GM12878 (cell line): ENCODE measurements at regions not wholly inside any gene's neighbourhood (a gene's known extent, or its start where the extent isn't known, plus 50 kb on each side); places are given as distances from the start of the nearest gene placed in this dataset.

Experiments used
- ATAC-seq: fragments of 200-7000 bp; cut with Tn5 transposase; 3 replicates; pipeline ENCODE4 v1.9.1; 2020; ENCODE audit warnings: mild to moderate bottlenecking, moderate library complexity
- BruUV-seq: library from RNA; stranded (reverse); fragments of 400-500 nt; replicated peaks from 2 replicates; lab custom pipeline; 2021; lab: Mats Ljungman, UMichigan
- CTCF ChIA-PET: fragments of 300-600 bp; sonication (Branson Sonifier 250); formaldehyde crosslinking; extraction: SDS; loops from one replicate; lab custom pipeline; 2021; ENCODE audit warnings: inconsistent platforms; lab: Yijun Ruan, JAX
- POLR2A ChIA-PET: fragments of 350-600 bp; formaldehyde crosslinking; extraction: SDS; loops from one replicate; lab custom pipeline; 2021; ENCODE audit warnings: inconsistent platforms; lab: Charles Lee
- RAD21 ChIA-PET: fragments of 300-600 bp; sonication (Branson Sonifier 250); formaldehyde crosslinking; loops from one replicate; lab custom pipeline; 2023; ENCODE audit warnings: antibody characterized with exemption; ENCODE audit not compliant: unreplicated experiment; lab: Charles Lee
- SMC1A ChIA-PET: fragments of 300-600 bp; sonication (Branson Sonifier 250); formaldehyde crosslinking; loops from one replicate; lab custom pipeline; 2023; ENCODE audit not compliant: unreplicated experiment, uncharacterized antibody; lab: Charles Lee
- DNase-seq: peaks from one replicate; pipeline ENCODE4 v3.0.0-alpha.2; 2011; ENCODE audit warnings: low read depth, low spot score
- FAIRE-seq: peaks from 3 replicates; lab custom pipeline; 2011; peaks lifted over from hg19 to GRCh38; lab: Jason Lieb, UNC
- H2AFZ ChIP-seq: 2 replicates; pipeline ENCODE4 v1.6.0; 2011; ENCODE audit warnings: low read depth, low read length, control low read depth; ENCODE audit not compliant: control insufficient read depth
- H3K27ac ChIP-seq: 2 replicates; pipeline ENCODE4 v1.5.1; 2011; ENCODE audit warnings: control low read depth; ENCODE audit not compliant: control insufficient read depth, insufficient read depth
- H3K27me3 ChIP-seq, 2 experiments: replicated peaks in 1 of 2; 2 replicates each; pipeline versions ENCODE4 v1.6.0 to v1.6.1; 2011; ENCODE audit warnings: low read length in 1 of 2; ENCODE audit not compliant: control insufficient read depth in 2 of 2, insufficient read depth in 2 of 2
- H3K36me3 ChIP-seq, 2 experiments: 2 replicates each; pipeline ENCODE4 v1.5.1; 2011; ENCODE audit warnings: low read length in 1 of 2; ENCODE audit not compliant: control insufficient read depth in 2 of 2, insufficient read depth in 2 of 2
- H3K4me1 ChIP-seq: 2 replicates; pipeline ENCODE4 v1.6.1; 2011; ENCODE audit warnings: mild to moderate bottlenecking, low read length, moderate library complexity, mixed read lengths; ENCODE audit not compliant: control insufficient read depth, insufficient read depth
- H3K4me2 ChIP-seq: 2 replicates; pipeline ENCODE4 v1.6.0; 2011; ENCODE audit warnings: control low read depth; ENCODE audit not compliant: control insufficient read depth, insufficient read depth
- H3K4me3 ChIP-seq: fragments of 200-600 bp; sonication (generic); 2 replicates; pipeline ENCODE4 v1.5.1; 2016
- H3K79me2 ChIP-seq: 2 replicates; pipeline ENCODE4 v1.6.0; 2011; ENCODE audit warnings: low read length; ENCODE audit not compliant: control insufficient read depth, insufficient read depth
- H3K9ac ChIP-seq: 2 replicates; pipeline ENCODE4 v1.8.0; 2011; ENCODE audit warnings: low read length, control low read depth, mixed read lengths; ENCODE audit not compliant: control insufficient read depth, insufficient read depth
- H3K9me3 ChIP-seq: replicated peaks from 3 replicates; pipeline ENCODE4 v1.5.1; 2011; ENCODE audit warnings: mild to moderate bottlenecking, low read length; ENCODE audit not compliant: control insufficient read depth, insufficient read depth
- H4K20me1 ChIP-seq: 2 replicates; pipeline ENCODE4 v1.6.0; 2011; ENCODE audit not compliant: control insufficient read depth, insufficient read depth
- BCL11A ChIP-seq: IDR thresholded peaks from 2 replicates; pipeline ENCODE4 v1.6.1; 2011; ENCODE audit warnings: low read depth, low read length
- CHD4 ChIP-seq: fragments of 200-600 bp; sonication (generic); IDR thresholded peaks from 2 replicates; pipeline ENCODE4 v1.6.1; 2016; ENCODE audit warnings: mild to moderate bottlenecking
- CREM ChIP-seq: IDR thresholded peaks from 2 replicates; pipeline ENCODE4 v1.6.1; 2014; ENCODE audit warnings: antibody characterized with exemption, low read depth
- EP300 ChIP-seq, 2 experiments: fragments of 150-350 bp in 1 of 2; IDR thresholded peaks; 2 replicates each; pipeline ENCODE4 v1.6.1; 2011 to 2012; ENCODE audit warnings: low read depth in 2 of 2, low read length in 2 of 2, borderline replicate concordance in 1 of 2, improper control_type of control experiment in 1 of 2, inconsistent platforms in 1 of 2; ENCODE audit not compliant: control insufficient read depth in 1 of 2
- ETV6 ChIP-seq, 2 experiments: fragments of 450-650 bp in 1 of 2; IDR thresholded peaks in 1 of 2; conservative IDR thresholded peaks in 1 of 2; 2 replicates each; pipeline ENCODE4 v1.6.1; 2014; ENCODE audit warnings: antibody characterized with exemption in 1 of 2, borderline replicate concordance in 1 of 2, low read depth in 1 of 2, mild to moderate bottlenecking in 1 of 2, moderate library complexity in 1 of 2
- HCFC1 ChIP-seq: fragments of 150-350 bp; IDR thresholded peaks from 2 replicates; pipeline ENCODE4 v1.6.1; 2014; ENCODE audit warnings: low read length
- MEF2B ChIP-seq: fragments of 450-650 bp; IDR thresholded peaks from 2 replicates; pipeline ENCODE4 v1.6.1; 2018; ENCODE audit warnings: mild to moderate bottlenecking, moderate library complexity; ENCODE audit not compliant: partially characterized antibody, poor library complexity, severe bottlenecking
- NRF1 ChIP-seq: conservative IDR thresholded peaks from 2 replicates; pipeline ENCODE4 v1.6.1; 2011; ENCODE audit warnings: mild to moderate bottlenecking, low read depth, low read length, improper control_type of control experiment
- REST ChIP-seq: IDR thresholded peaks from 2 replicates; pipeline ENCODE4 v1.6.1; 2012; ENCODE audit warnings: mild to moderate bottlenecking, low read depth, low read length
- SRF ChIP-seq, 2 experiments: IDR thresholded peaks; 2 replicates each; pipeline ENCODE4 v1.6.1; 2011; ENCODE audit warnings: low read depth in 2 of 2, low read length in 2 of 2, mild to moderate bottlenecking in 1 of 2, moderate library complexity in 1 of 2
- WGBS: methylation state at CpG from one replicate; pipeline ENCODE4 v1.1.6; 2016; ENCODE audit warnings: low lambda C conversion rate; ENCODE audit not compliant: insufficient replicate concordance, insufficient coverage; ENCODE audit errors: missing lambda C conversion rate; 5-methylcytosine and 5-hydroxymethylcytosine counted together
- in situ Hi-C: fragments of 300-500 bp; cut with MboI; formaldehyde crosslinking; loops from 9 replicates; pipeline ENCODE4 v1.14.3; 2018; ENCODE audit warnings: mixed read lengths
- intact Hi-C: fragments of 100-400 bp; cut with micrococcal nuclease; formaldehyde crosslinking; loops from one replicate; pipeline ENCODE4 v1.14.2; 2022; ENCODE audit not compliant: unreplicated experiment

- TF ChIP-seq BCL11A, result no peak
- no peak for TF ChIP-seq CHD4
- no peak for TF ChIP-seq HCFC1
- TF ChIP-seq SRF (IDR thresholded peaks at IDR 0.05; ENCODE audit: low read depth in 2 of 2, low read length in 2 of 2), result no peak
- Histone ChIP-seq H3K27me3 (no peaks in the 10 kb centered on the region), H3K27ac (no peak overlapping the region), H3K4me3 (no peak overlapping the region), H3K79me2 (no peaks in the 10 kb centered on the region), H3K9ac (no peak overlapping the region), H3K9me3 (no peaks in the 10 kb centered on the region), H3K4me2 (no peak overlapping the region), H2AFZ (no peak overlapping the region), H3K36me3 (no peaks in the 10 kb centered on the region), H4K20me1 (no peaks in the 10 kb centered on the region), H3K4me1 (no peaks in the 10 kb centered on the region)
- DNase-seq, result no peak
- ChIA-PET RAD21 (no interaction called here), CTCF (no interaction called here), POLR2A (no interaction called here), SMC1A (no interaction called here)
- no peak for ATAC-seq
- WGBS, result 52% methylated on average over 49 of the region's 49 CpGs
- intact Hi-C loops, result no loop called here
- BruUV-seq, result no TSS peak
- FAIRE-seq, result no peak
- in situ Hi-C loops, result no loop called here
Observed at GRCh38 chr7:52088008-52088901, 771.6 kb upstream of the COBL start.

DNA sequence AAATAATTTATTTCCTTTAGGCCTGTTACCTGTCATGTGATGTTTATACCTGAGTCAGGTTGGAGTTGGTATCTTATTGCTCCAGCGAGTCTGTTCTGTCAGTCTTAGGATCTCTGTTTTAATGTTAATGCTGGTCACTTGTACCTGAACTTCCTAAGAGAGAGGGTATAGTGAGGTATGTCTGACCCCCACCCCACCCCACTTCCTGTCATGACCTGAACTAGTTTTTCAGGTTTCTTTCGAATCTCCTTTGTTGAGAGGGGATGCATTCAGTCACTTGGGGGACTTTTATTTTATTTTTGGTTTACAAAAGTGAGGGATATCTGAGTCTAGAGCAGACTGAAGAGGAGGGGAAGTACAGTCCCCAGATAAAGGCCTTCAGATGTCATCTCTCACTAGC is 769.0 kb upstream of the COBL start:
- Histone ChIP-seq H3K36me3 (no peaks in the 10 kb centered on the region), H3K4me2 (no peak overlapping the region), H3K79me2 (no peaks in the 10 kb centered on the region), H3K4me3 (no peak overlapping the region), H4K20me1 (no peaks in the 10 kb centered on the region), H2AFZ (no peak overlapping the region), H3K27ac (no peak overlapping the region), H3K9ac (no peak overlapping the region), H3K4me1 (no peaks in the 10 kb centered on the region), H3K9me3 (no peaks in the 10 kb centered on the region), H3K27me3 (no peaks in the 10 kb centered on the region)
- 18% methylated on average over 2 of the region's 2 CpGs for WGBS
- in situ Hi-C loops (no loop called here), intact Hi-C loops (no loop called here)
- FAIRE-seq (no peak), DNase-seq (no peak), ATAC-seq (no peak)
- no TSS peak for BruUV-seq
- CTCF ChIA-PET, result no interaction called here
- POLR2A ChIA-PET, result no interaction called here
- RAD21 ChIA-PET, result no interaction called here
- SMC1A ChIA-PET, result no interaction called here
- TF ChIP-seq EP300 (IDR thresholded peaks at IDR 0.05; ENCODE audit: borderline replicate concordance in 1 of 2, control insufficient read depth in 1 of 2, low read depth in 2 of 2, low read length in 2 of 2) (no peak), CREM (no peak), NRF1 (no peak), ETV6 (conservative IDR thresholded peaks at IDR 0.05 in 1 of 2, IDR thresholded peaks at IDR 0.05 in 1 of 2; ENCODE audit: borderline replicate concordance in 1 of 2, low read depth in 1 of 2) (no peak), MEF2B (no peak), REST (no peak)
